H1 (cell line): ENCODE measurements at regions not wholly inside any gene's neighbourhood (a gene's known extent, or its start where the extent isn't known, plus 50 kb on each side); places are given as distances from the start of the nearest gene placed in this dataset.

Experiments used
- EGR1 ChIP-seq: IDR thresholded peaks from 2 replicates; pipeline ENCODE4 v1.6.1; 2011; ENCODE audit warnings: low read depth, low read length, borderline replicate concordance
- KDM4A ChIP-seq: IDR thresholded peaks from one replicate; pipeline ENCODE4 v1.7.1; 2012; ENCODE audit warnings: low read depth, mild to moderate bottlenecking, moderate library complexity, low read length, inconsistent platforms; ENCODE audit not compliant: severe bottlenecking
- POLR2AphosphoS5 ChIP-seq: IDR thresholded peaks from 2 replicates; pipeline ENCODE4 v1.6.1; 2011; ENCODE audit warnings: low read depth, low read length
- YY1 ChIP-seq: IDR thresholded peaks from 2 replicates; pipeline ENCODE4 v1.6.1; 2011; ENCODE audit warnings: low read depth, mild to moderate bottlenecking, low read length
- TF ChIP-seq, protein P1 (sequence below): IDR thresholded peaks from 2 replicates; pipeline ENCODE4 v1.6.1; 2012; ENCODE audit warnings: inconsistent platforms

- TF ChIP-seq, protein P1, sequence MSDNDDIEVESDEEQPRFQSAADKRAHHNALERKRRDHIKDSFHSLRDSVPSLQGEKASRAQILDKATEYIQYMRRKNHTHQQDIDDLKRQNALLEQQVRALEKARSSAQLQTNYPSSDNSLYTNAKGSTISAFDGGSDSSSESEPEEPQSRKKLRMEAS: no peak
- TF ChIP-seq YY1 (no peak), POLR2AphosphoS5 (no peak), EGR1 (no peak), KDM4A (no peak)
Measured at GRCh38 chr3:166123088-166123487, 285.9 kb upstream of the BCHE start (continued).
